Neural progenitor cell (in vitro differentiated cells): ENCODE measurements at regions not wholly inside any gene's neighbourhood (a gene's known extent, or its start where the extent isn't known, plus 50 kb on each side); places are given as distances from the start of the nearest gene placed in this dataset.

Experiments used
- EZH2 ChIP-seq: fragments of 200-600 bp; sonication (generic); IDR thresholded peaks from 2 replicates; pipeline ENCODE4 v1.6.1; 2017; ENCODE audit warnings: antibody characterized with exemption, mild to moderate bottlenecking, moderate library complexity
- TF ChIP-seq, protein P1 (sequence below): fragments of 200-600 bp; sonication (generic); IDR thresholded peaks from 2 replicates; pipeline ENCODE4 v1.5.1; 2017; ENCODE audit warnings: antibody characterized with exemption, mild to moderate bottlenecking

DNA sequence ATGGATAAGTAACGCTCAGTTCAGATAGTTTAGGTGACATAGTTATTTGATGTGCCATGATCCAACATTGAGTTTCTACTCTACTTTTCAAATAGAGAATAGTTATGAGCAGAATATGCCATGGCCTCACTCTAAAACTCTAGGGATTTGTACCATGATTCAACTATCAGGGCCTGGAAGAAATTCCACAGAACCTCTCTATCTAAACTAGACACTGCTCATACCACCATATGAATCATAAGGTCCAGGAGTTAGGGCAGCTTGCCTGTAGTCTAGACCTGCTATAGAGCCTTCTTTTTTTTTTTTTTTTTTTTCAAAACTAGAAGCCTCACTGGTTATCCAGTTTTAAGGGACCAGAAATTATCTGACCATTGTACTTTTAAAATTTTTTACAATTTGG, 571.8 kb upstream of the IMPG1 start:
- TF ChIP-seq, protein P1, sequence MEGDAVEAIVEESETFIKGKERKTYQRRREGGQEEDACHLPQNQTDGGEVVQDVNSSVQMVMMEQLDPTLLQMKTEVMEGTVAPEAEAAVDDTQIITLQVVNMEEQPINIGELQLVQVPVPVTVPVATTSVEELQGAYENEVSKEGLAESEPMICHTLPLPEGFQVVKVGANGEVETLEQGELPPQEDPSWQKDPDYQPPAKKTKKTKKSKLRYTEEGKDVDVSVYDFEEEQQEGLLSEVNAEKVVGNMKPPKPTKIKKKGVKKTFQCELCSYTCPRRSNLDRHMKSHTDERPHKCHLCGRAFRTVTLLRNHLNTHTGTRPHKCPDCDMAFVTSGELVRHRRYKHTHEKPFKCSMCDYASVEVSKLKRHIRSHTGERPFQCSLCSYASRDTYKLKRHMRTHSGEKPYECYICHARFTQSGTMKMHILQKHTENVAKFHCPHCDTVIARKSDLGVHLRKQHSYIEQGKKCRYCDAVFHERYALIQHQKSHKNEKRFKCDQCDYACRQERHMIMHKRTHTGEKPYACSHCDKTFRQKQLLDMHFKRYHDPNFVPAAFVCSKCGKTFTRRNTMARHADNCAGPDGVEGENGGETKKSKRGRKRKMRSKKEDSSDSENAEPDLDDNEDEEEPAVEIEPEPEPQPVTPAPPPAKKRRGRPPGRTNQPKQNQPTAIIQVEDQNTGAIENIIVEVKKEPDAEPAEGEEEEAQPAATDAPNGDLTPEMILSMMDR: no peak
- no peak for TF ChIP-seq EZH2
